ENCODE measurements at regions not wholly inside any gene's neighbourhood (a gene's known extent, or its start where the extent isn't known, plus 50 kb on each side); places are given as distances from the start of the nearest gene placed in this dataset.

GRCh38 chr10:11682851-11683250 lies 59.3 kb upstream of the ECHDC3 start:
- H3K79me1 ChIP-seq (ENCODE audit: low read depth in 1 of 2, low read length in 2 of 2), result no peaks in the 10 kb centered on the region
- H4K8ac ChIP-seq (ENCODE audit: low read depth in 2 of 2, low read length in 2 of 2), result no peak overlapping the region
- H2BK20ac ChIP-seq (ENCODE audit: low read depth, low read length), result no peak overlapping the region
- in situ Hi-C loops (cut with MboI; ENCODE audit: low sequenced_read_pairs), result no loop called here
- dilution Hi-C loops (cut with HindIII; ENCODE audit: low sequenced_read_pairs, unreplicated experiment), result no loop called here
- H3K9ac ChIP-seq (ENCODE audit: low read depth, low read length), result no peak overlapping the region
- H3K18ac ChIP-seq (ENCODE audit: low read depth, low read length), result no peak overlapping the region
- H3K4me2 ChIP-seq (ENCODE audit: low read depth, low read length), result no peak overlapping the region
- no peak overlapping the region for H3K4me3 ChIP-seq (ENCODE audit: insufficient read depth, low read depth, low read length)
- BruUV-seq (replicated peaks), result no TSS peak
- TF ChIP-seq RFX5 (IDR thresholded peaks at IDR 0.05; ENCODE audit: low read depth, low read length) (no peak), BHLHE40 (IDR thresholded peaks at IDR 0.05; ENCODE audit: low read depth, low read length) (no peak)
- TF ChIP-seq, protein P1, sequence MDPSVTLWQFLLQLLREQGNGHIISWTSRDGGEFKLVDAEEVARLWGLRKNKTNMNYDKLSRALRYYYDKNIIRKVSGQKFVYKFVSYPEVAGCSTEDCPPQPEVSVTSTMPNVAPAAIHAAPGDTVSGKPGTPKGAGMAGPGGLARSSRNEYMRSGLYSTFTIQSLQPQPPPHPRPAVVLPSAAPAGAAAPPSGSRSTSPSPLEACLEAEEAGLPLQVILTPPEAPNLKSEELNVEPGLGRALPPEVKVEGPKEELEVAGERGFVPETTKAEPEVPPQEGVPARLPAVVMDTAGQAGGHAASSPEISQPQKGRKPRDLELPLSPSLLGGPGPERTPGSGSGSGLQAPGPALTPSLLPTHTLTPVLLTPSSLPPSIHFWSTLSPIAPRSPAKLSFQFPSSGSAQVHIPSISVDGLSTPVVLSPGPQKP (IDR thresholded peaks at IDR 0.05; ENCODE audit: borderline replicate concordance, low read depth, low read length), result no peak
- H2BK120ac ChIP-seq (ENCODE audit: low read depth, low read length), result no peak overlapping the region
- ATAC-seq (ENCODE audit: low read depth) (no peak), DNase-seq (no peak)
- H3K56ac ChIP-seq (ENCODE audit: extremely low read depth, insufficient read depth, low read length), result no peak overlapping the region
- no peaks in the 10 kb centered on the region; the same call in 1 of the 2 replicates for H3K9me1 ChIP-seq (ENCODE audit: insufficient read depth, low read length)
- intact Hi-C loops (cut with micrococcal nuclease), result no loop called here
- no peaks in the 10 kb centered on the region for H4K20me1 ChIP-seq (ENCODE audit: insufficient read depth, low read length)
- no peak overlapping the region for H2BK5ac ChIP-seq (ENCODE audit: low read depth, low read length, poor library complexity, severe bottlenecking)
- no peaks in the 10 kb centered on the region for H3K9me3 ChIP-seq (ENCODE audit: control insufficient read depth, insufficient read depth, low read length)
- CTCF ChIA-PET, result interaction anchor here (0.6 kb wide), 1 partner anchor 37 kb away, joined by 3 read pairs; no protein-coding TSS in a partner anchor
- H3K4ac ChIP-seq (ENCODE audit: low read depth, low read length), result no peak overlapping the region
- peaks cover 24% of the 10 kb centered on the region for H3K27me3 ChIP-seq (ENCODE audit: control insufficient read depth, insufficient read depth, low read length)
- no peak overlapping the region for H2AK9ac ChIP-seq (replicated peaks; ENCODE audit: low read depth, low read length, poor library complexity)
- no peak overlapping the region for H3K23ac ChIP-seq (ENCODE audit: low read depth, low read length)
- no peak overlapping the region for H4K91ac ChIP-seq (ENCODE audit: insufficient read depth, low read depth, low read length)
- no peaks in the 10 kb centered on the region for H3K4me1 ChIP-seq (ENCODE audit: control insufficient read depth, insufficient read depth, low read length)
- no peaks in the 10 kb centered on the region for H3K36me3 ChIP-seq (ENCODE audit: control insufficient read depth, insufficient read depth, low read length)
- H4K5ac ChIP-seq (ENCODE audit: low read depth, low read length), result no peak overlapping the region
- no peak overlapping the region for H3K27ac ChIP-seq (ENCODE audit: insufficient read depth, low read length)
- H2AK5ac ChIP-seq (ENCODE audit: low read depth, low read length), result no peak overlapping the region
- POLR2A ChIA-PET (ENCODE audit: unreplicated experiment), result no interaction called here
- WGBS, 2 experiments (ENCODE audit: extremely low coverage in 2 of 2, insufficient read length in 1 of 2), result 34% methylated on average over 2 of the region's 14 CpGs; no CpG with 5 or more reads in 1 of the 2 experiments
- H2AFZ ChIP-seq (replicated peaks; ENCODE audit: low read length, poor library complexity), result no peak overlapping the region
- H3K14ac ChIP-seq (replicated peaks; ENCODE audit: low read depth, low read length), result no peak overlapping the region
- no peak overlapping the region for H2BK15ac ChIP-seq (ENCODE audit: low read depth, low read length)
